ENCODE measurements at regions not wholly inside any gene's neighbourhood (a gene's known extent, or its start where the extent isn't known, plus 50 kb on each side); places are given as distances from the start of the nearest gene placed in this dataset.

- TF ChIP-seq CTCF (IDR thresholded peaks at IDR 0.05) (no peak), POLR2A (IDR thresholded peaks at IDR 0.05) (no peak), POLR2AphosphoS5 (IDR thresholded peaks at IDR 0.05) (no peak)
Observed at GRCh38 chrX:34557733-34558132, 99.4 kb downstream of the TMEM47 start.
